Liver (tissue), 8 donors: ENCODE measurements at regions not wholly inside any gene's neighbourhood (a gene's known extent, or its start where the extent isn't known, plus 50 kb on each side); places are given as distances from the start of the nearest gene placed in this dataset.

Experiments
- DNase-seq: peaks from one replicate; pipeline ENCODE4 v3.0.0-alpha.2; 2017; ENCODE audit warnings: low spot score
- H3K27ac ChIP-seq, 2 donors: one replicate each; pipeline ENCODE4 v1.7.0; 2013; ENCODE audit warnings: inconsistent platforms in 2 of 2, low read length in 2 of 2, control low read depth in 1 of 2, low read depth in 1 of 2, mild to moderate bottlenecking in 1 of 2
- H3K27me3 ChIP-seq, 4 donors: one replicate each; pipeline versions ENCODE4 v1.6.1 to v1.7.0; 2013; ENCODE audit warnings: low read length in 3 of 4, inconsistent platforms in 1 of 4, mild to moderate bottlenecking in 1 of 4, moderate library complexity in 1 of 4; ENCODE audit not compliant: control insufficient read depth in 4 of 4, insufficient read depth in 4 of 4
- H3K36me3 ChIP-seq, 4 donors: one replicate each; pipeline versions ENCODE4 v1.6.1 to v1.7.0; 2013; ENCODE audit warnings: low read length in 3 of 4, mild to moderate bottlenecking in 3 of 4, low read depth in 1 of 4, moderate library complexity in 1 of 4; ENCODE audit not compliant: control insufficient read depth in 4 of 4, insufficient read depth in 3 of 4
- H3K4me1 ChIP-seq, 4 donors: one replicate each; pipeline versions ENCODE4 v1.6.1 to v1.7.0; 2013; ENCODE audit warnings: low read length in 3 of 4, mild to moderate bottlenecking in 3 of 4, moderate library complexity in 1 of 4; ENCODE audit not compliant: control insufficient read depth in 4 of 4, insufficient read depth in 4 of 4
- H3K4me3 ChIP-seq, 3 donors: one replicate each; pipeline versions ENCODE4 v1.6.1 to v1.7.0; 2013; ENCODE audit warnings: low read length in 3 of 3, control low read depth in 1 of 3, low read depth in 1 of 3, mild to moderate bottlenecking in 1 of 3
- H3K9ac ChIP-seq, 2 donors: one replicate each; pipeline ENCODE4 v1.7.0; 2013; ENCODE audit warnings: low read length in 2 of 2, mild to moderate bottlenecking in 2 of 2, moderate library complexity in 2 of 2, control low read depth in 1 of 2, low read depth in 1 of 2
- H3K9me3 ChIP-seq, 4 donors: one replicate each; pipeline versions ENCODE4 v1.6.1 to v1.7.0; 2013; ENCODE audit warnings: low read length in 3 of 4; ENCODE audit not compliant: control insufficient read depth in 4 of 4
- FOXA1 ChIP-seq: IDR thresholded peaks from 2 replicates; pipeline ENCODE4 v1.6.1; 2016; ENCODE audit warnings: antibody characterized with exemption
- FOXA2 ChIP-seq: IDR thresholded peaks from 2 replicates; pipeline ENCODE4 v1.6.1; 2016; ENCODE audit warnings: antibody characterized with exemption
- GABPA ChIP-seq, 2 donors: IDR thresholded peaks in 1 of 2; conservative IDR thresholded peaks in 1 of 2; 2 replicates each; pipeline ENCODE4 v1.6.1; 2016; ENCODE audit warnings: antibody characterized with exemption in 2 of 2, mild to moderate bottlenecking in 1 of 2, moderate library complexity in 1 of 2
- HNF4A ChIP-seq, 2 donors: conservative IDR thresholded peaks; 2 replicates each; pipeline ENCODE4 v1.6.1; 2016; ENCODE audit warnings: antibody characterized with exemption in 2 of 2, mild to moderate bottlenecking in 2 of 2
- HNF4G ChIP-seq: IDR thresholded peaks from 2 replicates; pipeline ENCODE4 v1.6.1; 2016; ENCODE audit warnings: antibody characterized with exemption
- JUND ChIP-seq, 2 donors: IDR thresholded peaks; 2 replicates each; pipeline ENCODE4 v1.6.1; 2016; ENCODE audit warnings: antibody characterized with exemption in 2 of 2
- NR2F2 ChIP-seq: IDR thresholded peaks from 2 replicates; pipeline ENCODE4 v1.6.1; 2016; ENCODE audit warnings: antibody characterized with exemption
- RAD21 ChIP-seq, 2 donors: IDR thresholded peaks; 2 replicates each; pipeline ENCODE4 v1.6.1; 2016; ENCODE audit warnings: antibody characterized with exemption in 2 of 2, mild to moderate bottlenecking in 2 of 2
- RXRA ChIP-seq, 2 donors: IDR thresholded peaks; 2 replicates each; pipeline ENCODE4 v1.6.1; 2017 to 2018; ENCODE audit warnings: antibody characterized with exemption in 2 of 2, mild to moderate bottlenecking in 1 of 2
- SP1 ChIP-seq: IDR thresholded peaks from 2 replicates; pipeline ENCODE4 v1.6.1; 2018; ENCODE audit warnings: antibody characterized with exemption, mild to moderate bottlenecking
- TAF1 ChIP-seq: conservative IDR thresholded peaks from 2 replicates; pipeline ENCODE4 v1.6.1; 2016; ENCODE audit warnings: antibody characterized with exemption, mild to moderate bottlenecking
- YY1 ChIP-seq: IDR thresholded peaks from 2 replicates; pipeline ENCODE4 v1.6.1; 2016; ENCODE audit warnings: antibody characterized with exemption, mild to moderate bottlenecking
- WGBS: extraction: QIAGEN DNeasy Blood & Tissue Kit; methylation state at CpG from one replicate; pipeline ENCODE4 v1.1.7; 2013; 5-methylcytosine and 5-hydroxymethylcytosine counted together
- TF ChIP-seq, protein P1 (sequence below): IDR thresholded peaks from 2 replicates; pipeline ENCODE4 v1.6.1; 2016; ENCODE audit warnings: antibody characterized with exemption, mild to moderate bottlenecking
- TF ChIP-seq, protein P2 (sequence below): IDR thresholded peaks from 2 replicates; pipeline ENCODE4 v1.6.1; 2016; ENCODE audit warnings: antibody characterized with exemption
- TF ChIP-seq, protein P3 (sequence below): fragments of 150-350 bp; IDR thresholded peaks from 2 replicates; pipeline ENCODE4 v1.5.1; 2017; ENCODE audit warnings: improper control_type of control experiment, low read depth, low read length; ENCODE audit not compliant: missing input control
- TF ChIP-seq, protein P4 (sequence below): IDR thresholded peaks from 2 replicates; pipeline ENCODE4 v1.6.1; 2016; ENCODE audit warnings: antibody characterized with exemption
- TF ChIP-seq, protein P5 (sequence below): IDR thresholded peaks from 2 replicates; pipeline ENCODE4 v1.6.1; 2016; ENCODE audit warnings: antibody characterized with exemption
- donor health status: healthy.
- donor health status: healthy.
- donor health status: healthy.
- donor health status: healthy.
- donor health status: healthy.

DNA sequence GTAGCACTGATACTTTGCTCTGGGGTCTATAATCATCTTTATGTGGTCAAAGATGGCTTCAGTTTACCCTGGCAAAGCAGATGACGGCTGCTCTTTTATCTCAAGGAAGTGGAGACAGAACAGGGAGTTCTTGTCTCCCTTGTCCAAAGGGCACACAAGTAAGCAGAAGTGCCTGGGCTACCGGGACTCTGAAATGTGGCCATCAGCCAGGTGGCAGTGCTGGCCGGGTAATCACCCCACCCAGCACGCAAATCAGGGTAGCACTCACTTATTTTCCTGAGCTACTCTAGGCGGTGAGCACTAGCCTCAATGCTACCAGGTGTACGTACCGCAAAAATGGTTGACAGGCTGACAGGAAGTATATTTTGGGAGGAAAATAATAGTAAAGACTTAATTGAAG, 119.7 kb upstream of the ETAA1 start:
- Histone ChIP-seq H3K27ac (no peak overlapping the region), H3K27me3 (peaks cover 0 to 5% (median 2%) of the 10 kb centered on the region in 4 donors), H3K9ac (no peak overlapping the region), H3K36me3 (no peaks in the 10 kb centered on the region), H3K4me1 (no peaks in the 10 kb centered on the region), H3K4me3 (no peak overlapping the region), H3K9me3 (no peaks in the 10 kb centered on the region)
- DNase-seq, result no peak
- WGBS, result 60% methylated on average over 7 of the region's 7 CpGs
- no peak for TF ChIP-seq NR2F2
- TF ChIP-seq, protein P1, sequence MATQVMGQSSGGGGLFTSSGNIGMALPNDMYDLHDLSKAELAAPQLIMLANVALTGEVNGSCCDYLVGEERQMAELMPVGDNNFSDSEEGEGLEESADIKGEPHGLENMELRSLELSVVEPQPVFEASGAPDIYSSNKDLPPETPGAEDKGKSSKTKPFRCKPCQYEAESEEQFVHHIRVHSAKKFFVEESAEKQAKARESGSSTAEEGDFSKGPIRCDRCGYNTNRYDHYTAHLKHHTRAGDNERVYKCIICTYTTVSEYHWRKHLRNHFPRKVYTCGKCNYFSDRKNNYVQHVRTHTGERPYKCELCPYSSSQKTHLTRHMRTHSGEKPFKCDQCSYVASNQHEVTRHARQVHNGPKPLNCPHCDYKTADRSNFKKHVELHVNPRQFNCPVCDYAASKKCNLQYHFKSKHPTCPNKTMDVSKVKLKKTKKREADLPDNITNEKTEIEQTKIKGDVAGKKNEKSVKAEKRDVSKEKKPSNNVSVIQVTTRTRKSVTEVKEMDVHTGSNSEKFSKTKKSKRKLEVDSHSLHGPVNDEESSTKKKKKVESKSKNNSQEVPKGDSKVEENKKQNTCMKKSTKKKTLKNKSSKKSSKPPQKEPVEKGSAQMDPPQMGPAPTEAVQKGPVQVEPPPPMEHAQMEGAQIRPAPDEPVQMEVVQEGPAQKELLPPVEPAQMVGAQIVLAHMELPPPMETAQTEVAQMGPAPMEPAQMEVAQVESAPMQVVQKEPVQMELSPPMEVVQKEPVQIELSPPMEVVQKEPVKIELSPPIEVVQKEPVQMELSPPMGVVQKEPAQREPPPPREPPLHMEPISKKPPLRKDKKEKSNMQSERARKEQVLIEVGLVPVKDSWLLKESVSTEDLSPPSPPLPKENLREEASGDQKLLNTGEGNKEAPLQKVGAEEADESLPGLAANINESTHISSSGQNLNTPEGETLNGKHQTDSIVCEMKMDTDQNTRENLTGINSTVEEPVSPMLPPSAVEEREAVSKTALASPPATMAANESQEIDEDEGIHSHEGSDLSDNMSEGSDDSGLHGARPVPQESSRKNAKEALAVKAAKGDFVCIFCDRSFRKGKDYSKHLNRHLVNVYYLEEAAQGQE, result no peak
- TF ChIP-seq, protein P2, sequence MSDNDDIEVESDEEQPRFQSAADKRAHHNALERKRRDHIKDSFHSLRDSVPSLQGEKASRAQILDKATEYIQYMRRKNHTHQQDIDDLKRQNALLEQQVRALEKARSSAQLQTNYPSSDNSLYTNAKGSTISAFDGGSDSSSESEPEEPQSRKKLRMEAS, result no peak
- TF ChIP-seq, protein P3, sequence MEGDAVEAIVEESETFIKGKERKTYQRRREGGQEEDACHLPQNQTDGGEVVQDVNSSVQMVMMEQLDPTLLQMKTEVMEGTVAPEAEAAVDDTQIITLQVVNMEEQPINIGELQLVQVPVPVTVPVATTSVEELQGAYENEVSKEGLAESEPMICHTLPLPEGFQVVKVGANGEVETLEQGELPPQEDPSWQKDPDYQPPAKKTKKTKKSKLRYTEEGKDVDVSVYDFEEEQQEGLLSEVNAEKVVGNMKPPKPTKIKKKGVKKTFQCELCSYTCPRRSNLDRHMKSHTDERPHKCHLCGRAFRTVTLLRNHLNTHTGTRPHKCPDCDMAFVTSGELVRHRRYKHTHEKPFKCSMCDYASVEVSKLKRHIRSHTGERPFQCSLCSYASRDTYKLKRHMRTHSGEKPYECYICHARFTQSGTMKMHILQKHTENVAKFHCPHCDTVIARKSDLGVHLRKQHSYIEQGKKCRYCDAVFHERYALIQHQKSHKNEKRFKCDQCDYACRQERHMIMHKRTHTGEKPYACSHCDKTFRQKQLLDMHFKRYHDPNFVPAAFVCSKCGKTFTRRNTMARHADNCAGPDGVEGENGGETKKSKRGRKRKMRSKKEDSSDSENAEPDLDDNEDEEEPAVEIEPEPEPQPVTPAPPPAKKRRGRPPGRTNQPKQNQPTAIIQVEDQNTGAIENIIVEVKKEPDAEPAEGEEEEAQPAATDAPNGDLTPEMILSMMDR, result no peak
- no peak for TF ChIP-seq GABPA (IDR thresholded peaks at IDR 0.05 in 1 of 2, conservative IDR thresholded peaks at IDR 0.05 in 1 of 2)
- no peak for TF ChIP-seq FOXA2
- no peak for TF ChIP-seq RXRA (IDR thresholded peaks at IDR 0.05)
- TF ChIP-seq, protein P4, sequence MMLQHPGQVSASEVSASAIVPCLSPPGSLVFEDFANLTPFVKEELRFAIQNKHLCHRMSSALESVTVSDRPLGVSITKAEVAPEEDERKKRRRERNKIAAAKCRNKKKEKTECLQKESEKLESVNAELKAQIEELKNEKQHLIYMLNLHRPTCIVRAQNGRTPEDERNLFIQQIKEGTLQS, result no peak
- no peak for TF ChIP-seq HNF4A (conservative IDR thresholded peaks at IDR 0.05)
- TF ChIP-seq TAF1, result no peak
- TF ChIP-seq HNF4G, result no peak
- TF ChIP-seq, protein P5, sequence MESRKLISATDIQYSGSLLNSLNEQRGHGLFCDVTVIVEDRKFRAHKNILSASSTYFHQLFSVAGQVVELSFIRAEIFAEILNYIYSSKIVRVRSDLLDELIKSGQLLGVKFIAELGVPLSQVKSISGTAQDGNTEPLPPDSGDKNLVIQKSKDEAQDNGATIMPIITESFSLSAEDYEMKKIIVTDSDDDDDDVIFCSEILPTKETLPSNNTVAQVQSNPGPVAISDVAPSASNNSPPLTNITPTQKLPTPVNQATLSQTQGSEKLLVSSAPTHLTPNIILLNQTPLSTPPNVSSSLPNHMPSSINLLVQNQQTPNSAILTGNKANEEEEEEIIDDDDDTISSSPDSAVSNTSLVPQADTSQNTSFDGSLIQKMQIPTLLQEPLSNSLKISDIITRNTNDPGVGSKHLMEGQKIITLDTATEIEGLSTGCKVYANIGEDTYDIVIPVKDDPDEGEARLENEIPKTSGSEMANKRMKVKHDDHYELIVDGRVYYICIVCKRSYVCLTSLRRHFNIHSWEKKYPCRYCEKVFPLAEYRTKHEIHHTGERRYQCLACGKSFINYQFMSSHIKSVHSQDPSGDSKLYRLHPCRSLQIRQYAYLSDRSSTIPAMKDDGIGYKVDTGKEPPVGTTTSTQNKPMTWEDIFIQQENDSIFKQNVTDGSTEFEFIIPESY, result no peak
- no peak for TF ChIP-seq SP1
- no peak for TF ChIP-seq RAD21 (IDR thresholded peaks at IDR 0.05)
- no peak for TF ChIP-seq FOXA1

DNA sequence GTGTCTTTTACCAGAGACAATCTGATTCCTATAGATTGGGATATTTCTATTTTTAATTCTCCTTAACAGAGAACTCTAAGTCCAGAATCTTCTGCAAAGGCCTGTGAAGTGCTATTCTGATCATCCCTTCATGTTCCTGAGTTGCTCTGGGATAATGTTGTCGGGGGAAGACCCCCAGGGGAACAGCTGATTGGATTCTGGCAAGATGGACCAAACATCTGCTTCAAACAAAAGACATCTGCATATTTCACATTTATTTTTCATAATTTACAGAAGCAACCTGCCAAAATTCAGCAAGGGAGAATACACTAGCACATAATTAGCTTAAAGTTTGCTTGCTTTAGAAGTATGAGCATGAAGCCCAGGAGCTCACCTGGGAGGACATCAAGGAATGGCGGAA, 116.0 kb upstream of the ETAA1 start:
- WGBS, result 84% methylated on average over 2 of the region's 2 CpGs
- no peak for TF ChIP-seq JUND (IDR thresholded peaks at IDR 0.05)
- no peak for TF ChIP-seq RAD21 (IDR thresholded peaks at IDR 0.05)
- TF ChIP-seq, protein P5, result no peak
- TF ChIP-seq, protein P1, result no peak
- TF ChIP-seq, protein P2, result no peak
- TF ChIP-seq YY1, result no peak
- no peak for TF ChIP-seq FOXA1
- TF ChIP-seq, protein P4, result no peak
- no peak for TF ChIP-seq RXRA (IDR thresholded peaks at IDR 0.05)
- no peak for TF ChIP-seq HNF4G
- no peak for TF ChIP-seq TAF1
- no peak for TF ChIP-seq FOXA2
- TF ChIP-seq GABPA (IDR thresholded peaks at IDR 0.05 in 1 of 2, conservative IDR thresholded peaks at IDR 0.05 in 1 of 2), result no peak

More for the DNA sequence above, 116.0 kb upstream of the ETAA1 start:
- Histone ChIP-seq H3K27ac (no peak overlapping the region), H3K27me3 (peaks cover 0 to 4% (median 1%) of the 10 kb centered on the region in 4 donors), H3K9ac (no peak overlapping the region), H3K4me1 (no peaks in the 10 kb centered on the region), H3K9me3 (no peaks in the 10 kb centered on the region), H3K4me3 (no peak overlapping the region), H3K36me3 (no peaks in the 10 kb centered on the region)
- DNase-seq, result no peak
